Colonic mucosa (tissue), 4 donors: ENCODE measurements at regions not wholly inside any gene's neighbourhood (a gene's known extent, or its start where the extent isn't known, plus 50 kb on each side); places are given as distances from the start of the nearest gene placed in this dataset.
A peak's percentile ranks its signal among the peaks of the same experiment; 100 is the strongest.

Source experiments
- DNase-seq: peaks from one replicate; pipeline ENCODE4 v3.0.0-alpha.2; 2020
- H3K27ac ChIP-seq: fragments of 200-600 bp; one replicate; pipeline ENCODE4 v1.8.0; 2021
- H3K27me3 ChIP-seq: fragments of 200-600 bp; one replicate; pipeline ENCODE4 v1.8.0; 2021
- H3K36me3 ChIP-seq: fragments of 200-600 bp; one replicate; pipeline ENCODE4 v1.8.0; 2021
- H3K4me1 ChIP-seq: fragments of 200-600 bp; one replicate; pipeline ENCODE4 v1.8.0; 2021; ENCODE audit warnings: mild to moderate bottlenecking
- H3K4me3 ChIP-seq: fragments of 200-600 bp; one replicate; pipeline ENCODE4 v1.8.0; 2021
- H3K9ac ChIP-seq, 2 donors: one replicate each; pipeline ENCODE4 v1.7.0; 2013; ENCODE audit warnings: control low read depth in 2 of 2, low read depth in 2 of 2, low read length in 2 of 2
- H3K9me3 ChIP-seq: fragments of 200-600 bp; one replicate; pipeline ENCODE4 v1.8.0; 2021
- intact Hi-C: fragments of 100-400 bp; cut with DNase I; formaldehyde crosslinking; loops from one replicate; pipeline ENCODE4 v1.14.1; 2022
- TF ChIP-seq, protein P1 (sequence below): fragments of 200-600 bp; IDR thresholded peaks from one replicate; pipeline ENCODE4 v1.8.0; 2022; ENCODE audit warnings: antibody characterized with exemption, mild to moderate bottlenecking
- donor health status: healthy.
- donor health status: DM: no; HTN: no; CAD: no.
- donor health status: DM: no; HTN: no; CAD: no.

GRCh38 chr2:111696226-111696625 is 187.8 kb downstream of the ANAPC1 start:
- intact Hi-C loops, result no loop called here
- no peaks in the 10 kb centered on the region for H3K27me3 ChIP-seq
- no peak overlapping the region for H3K27ac ChIP-seq
- no peaks in the 10 kb centered on the region for H3K9me3 ChIP-seq
- H3K4me1 ChIP-seq, result no peaks in the 10 kb centered on the region
- no peaks in the 10 kb centered on the region for H3K36me3 ChIP-seq
- no peak overlapping the region for H3K9ac ChIP-seq
- TF ChIP-seq, protein P1, sequence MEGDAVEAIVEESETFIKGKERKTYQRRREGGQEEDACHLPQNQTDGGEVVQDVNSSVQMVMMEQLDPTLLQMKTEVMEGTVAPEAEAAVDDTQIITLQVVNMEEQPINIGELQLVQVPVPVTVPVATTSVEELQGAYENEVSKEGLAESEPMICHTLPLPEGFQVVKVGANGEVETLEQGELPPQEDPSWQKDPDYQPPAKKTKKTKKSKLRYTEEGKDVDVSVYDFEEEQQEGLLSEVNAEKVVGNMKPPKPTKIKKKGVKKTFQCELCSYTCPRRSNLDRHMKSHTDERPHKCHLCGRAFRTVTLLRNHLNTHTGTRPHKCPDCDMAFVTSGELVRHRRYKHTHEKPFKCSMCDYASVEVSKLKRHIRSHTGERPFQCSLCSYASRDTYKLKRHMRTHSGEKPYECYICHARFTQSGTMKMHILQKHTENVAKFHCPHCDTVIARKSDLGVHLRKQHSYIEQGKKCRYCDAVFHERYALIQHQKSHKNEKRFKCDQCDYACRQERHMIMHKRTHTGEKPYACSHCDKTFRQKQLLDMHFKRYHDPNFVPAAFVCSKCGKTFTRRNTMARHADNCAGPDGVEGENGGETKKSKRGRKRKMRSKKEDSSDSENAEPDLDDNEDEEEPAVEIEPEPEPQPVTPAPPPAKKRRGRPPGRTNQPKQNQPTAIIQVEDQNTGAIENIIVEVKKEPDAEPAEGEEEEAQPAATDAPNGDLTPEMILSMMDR, result no peak
- H3K4me3 ChIP-seq, result no peak overlapping the region
- DNase-seq, result no peak

DNA sequence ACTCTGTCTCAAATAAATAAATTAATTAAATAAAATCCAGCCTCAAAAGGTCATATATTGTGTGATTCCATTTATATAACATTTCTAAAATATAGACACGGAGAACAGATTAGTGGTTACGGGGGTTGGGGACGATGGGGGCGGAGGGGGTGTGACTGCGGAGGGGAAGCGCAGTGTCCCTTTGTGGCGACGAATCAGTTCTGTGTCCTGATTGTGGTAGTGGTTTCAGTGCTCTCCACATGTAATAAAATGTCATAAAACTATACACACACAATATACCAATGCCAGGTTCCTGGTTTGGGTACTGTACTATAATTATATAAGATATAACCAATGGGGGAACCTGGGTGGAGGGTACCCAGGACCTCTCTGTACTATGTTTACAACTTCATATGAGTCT is 186.4 kb downstream of the ANAPC1 start:
- TF ChIP-seq, protein P1, result no peak
- Histone ChIP-seq H3K36me3 (no peaks in the 10 kb centered on the region), H3K9ac (no peak overlapping the region), H3K4me1 (peaks cover 4% of the 10 kb centered on the region), H3K9me3 (no peaks in the 10 kb centered on the region), H3K27ac (peak overlapping the region; percentile 80), H3K27me3 (no peaks in the 10 kb centered on the region), H3K4me3 (no peak overlapping the region)
- no peak for DNase-seq
- intact Hi-C loops, result no loop called here

DNA sequence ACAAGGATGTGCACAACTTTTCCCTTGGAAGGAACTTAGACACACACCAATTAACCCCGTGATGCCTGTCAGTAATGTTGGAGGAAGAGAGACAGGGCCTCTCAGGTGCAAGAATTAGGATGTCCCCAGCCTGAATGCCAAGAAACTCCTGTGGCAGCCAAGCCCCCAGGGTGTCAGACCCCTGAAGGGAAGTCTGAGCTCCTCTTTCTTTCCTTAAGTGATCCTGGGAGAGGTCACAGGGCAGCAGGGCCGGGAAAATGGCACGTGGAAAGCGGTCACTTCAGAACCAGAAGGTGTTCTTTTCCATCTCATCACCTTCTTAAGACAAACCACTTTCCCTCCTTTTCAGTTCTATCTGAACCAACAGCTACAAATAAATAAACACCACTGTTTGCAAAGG is 185.9 kb downstream of the ANAPC1 start:
- peaks cover 6% of the 10 kb centered on the region for H3K4me1 ChIP-seq
- H3K4me3 ChIP-seq, result no peak overlapping the region
- peak overlapping the region; percentile 80 for H3K27ac ChIP-seq
- DNase-seq, result peak; percentile 38
- H3K9ac ChIP-seq, result peak overlapping the region in 1 of 2 donors; percentile 40
- intact Hi-C loops, result no loop called here
- TF ChIP-seq, protein P1, result no peak
- no peaks in the 10 kb centered on the region for H3K9me3 ChIP-seq
- H3K36me3 ChIP-seq, result no peaks in the 10 kb centered on the region
- no peaks in the 10 kb centered on the region for H3K27me3 ChIP-seq

DNA sequence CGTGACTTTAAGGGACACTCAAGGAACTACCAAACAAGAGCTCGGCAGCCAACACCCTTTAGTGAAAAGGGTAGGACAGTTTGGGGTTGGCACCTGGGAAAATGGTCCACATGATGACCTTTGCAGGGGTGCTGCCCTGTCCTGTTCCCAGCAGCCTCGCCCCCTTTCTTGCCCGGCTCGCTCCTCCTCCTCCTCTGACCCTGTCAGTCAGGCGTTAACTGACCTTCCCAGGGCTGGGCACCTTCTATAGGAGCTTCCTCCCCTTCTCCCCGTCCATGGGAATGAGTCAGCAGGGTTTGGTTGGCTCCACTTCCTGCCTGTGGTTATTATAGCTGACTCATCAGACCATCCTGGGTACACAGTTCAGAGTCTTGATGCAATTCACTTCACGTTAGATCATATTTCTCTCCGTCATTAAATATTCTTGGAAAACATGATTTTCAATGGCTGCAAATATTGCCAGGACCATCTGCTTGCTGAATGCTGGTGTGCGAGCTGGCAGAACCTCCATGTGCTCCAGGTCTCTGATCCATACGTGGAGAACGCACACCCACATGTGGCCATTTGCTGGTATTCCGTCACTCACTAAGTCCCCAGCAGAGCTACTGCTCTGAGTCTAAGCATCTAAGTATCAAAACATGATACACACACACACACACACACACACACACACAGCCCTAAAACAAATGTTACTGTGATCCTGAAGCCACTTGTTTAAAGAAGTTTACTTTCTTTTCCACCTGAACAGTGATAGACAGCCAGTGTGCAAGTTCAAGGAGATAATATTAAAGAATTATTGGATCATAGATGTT is 185.0 kb downstream of the ANAPC1 start:
- intact Hi-C loops, result no loop called here
- Histone ChIP-seq H3K4me3 (no peak overlapping the region), H3K4me1 (peaks cover 6% of the 10 kb centered on the region), H3K36me3 (no peaks in the 10 kb centered on the region), H3K9me3 (no peaks in the 10 kb centered on the region), H3K27me3 (no peaks in the 10 kb centered on the region), H3K9ac (peak overlapping the region in 1 of 2 donors; percentile 7), H3K27ac (peak overlapping the region; percentile 80)
- peak; percentile 93 for DNase-seq
- TF ChIP-seq, protein P1, result no peak

DNA sequence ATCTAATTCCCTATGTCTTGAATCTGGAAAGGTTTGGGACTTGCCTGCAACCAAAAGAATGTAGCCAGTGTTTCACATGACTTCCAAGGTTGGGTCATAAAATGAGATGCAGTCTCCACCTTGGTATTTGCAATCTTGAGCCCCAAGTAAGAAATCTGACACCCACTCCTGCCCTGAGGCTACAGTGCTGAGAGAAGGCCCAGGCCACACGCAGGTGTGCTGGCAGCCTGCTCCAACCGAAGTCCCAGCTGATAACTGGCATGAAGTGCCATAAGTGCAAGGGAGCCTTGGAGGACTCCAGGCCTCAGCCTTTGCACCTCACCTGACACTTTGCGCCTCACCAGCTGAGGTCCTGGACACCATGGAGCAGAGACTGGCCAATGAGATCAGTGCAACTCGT is 182.7 kb downstream of the ANAPC1 start:
- TF ChIP-seq, protein P1, result no peak
- no peak for DNase-seq
- intact Hi-C loops, result no loop called here

More for the DNA sequence above, 182.7 kb downstream of the ANAPC1 start:
- Histone ChIP-seq H3K9ac (no peak overlapping the region), H3K9me3 (no peaks in the 10 kb centered on the region), H3K36me3 (no peaks in the 10 kb centered on the region), H3K27me3 (no peaks in the 10 kb centered on the region), H3K4me3 (no peak overlapping the region), H3K4me1 (peaks cover 6% of the 10 kb centered on the region), H3K27ac (no peak overlapping the region)
